HEK293 (cell line): ENCODE measurements at regions not wholly inside any gene's neighbourhood (a gene's known extent, or its start where the extent isn't known, plus 50 kb on each side); places are given as distances from the start of the nearest gene placed in this dataset.

ENCODE experiments used
- CTCF ChIA-PET: fragments of 350-600 bp; formaldehyde crosslinking; extraction: SDS; loops from one replicate; lab custom pipeline; 2021; ENCODE audit warnings: antibody characterized with exemption; lab: Yijun Ruan, JAX
- POLR2A ChIA-PET: fragments of 300-600 bp; formaldehyde crosslinking; extraction: SDS; loops from one replicate; lab custom pipeline; 2020; ENCODE audit warnings: antibody characterized with exemption, inconsistent platforms; lab: Yijun Ruan, JAX
- H3K27ac ChIP-seq: fragments of 200-500 bp; sonication (Bioruptor generic); 2 replicates; pipeline ENCODE4 v1.5.1; 2014; ENCODE audit warnings: low read depth, low read length, control low read depth, inconsistent platforms; ENCODE audit errors: extremely low read depth
- H3K36me3 ChIP-seq, 2 experiments: fragments of 200-500 bp in 1 of 2; sonication (Bioruptor generic) in 1 of 2; 1 replicate in 1 of 2; 2 replicates in 1 of 2; pipeline ENCODE4 v1.5.1; 2014 to 2017; ENCODE audit warnings: inconsistent platforms in 2 of 2, low read length in 2 of 2; ENCODE audit not compliant: control insufficient read depth in 2 of 2, insufficient read depth in 1 of 2
- H3K4me1 ChIP-seq: fragments of 200-500 bp; sonication (Bioruptor generic); 2 replicates; pipeline ENCODE4 v1.5.1; 2014; ENCODE audit warnings: mild to moderate bottlenecking, low read length, inconsistent platforms; ENCODE audit not compliant: control insufficient read depth, insufficient read depth
- H3K4me3 ChIP-seq: 2 replicates; pipeline ENCODE4 v1.5.1; 2011; ENCODE audit warnings: low read depth, mild to moderate bottlenecking, control low read depth, low read length, moderate library complexity
- H3K9me3 ChIP-seq: fragments of 200-500 bp; sonication (Bioruptor generic); 2 replicates; pipeline ENCODE4 v1.5.1; 2014; ENCODE audit warnings: low read depth, low read length, inconsistent platforms; ENCODE audit not compliant: control insufficient read depth, insufficient read depth
- EGR2 ChIP-seq: fragments of 450-650 bp; formaldehyde crosslinking; IDR thresholded peaks from 2 replicates; pipeline ENCODE4 v1.5.1; 2016; ENCODE audit warnings: low read depth, missing biosample characterization, missing genetic modification characterization
- FEZF1 ChIP-seq: fragments of 450-650 bp; formaldehyde crosslinking; IDR thresholded peaks from 2 replicates; pipeline ENCODE4 v1.5.1; 2016; ENCODE audit warnings: missing biosample characterization, missing genetic modification characterization
- GLIS2 ChIP-seq: fragments of 450-650 bp; formaldehyde crosslinking; IDR thresholded peaks from 2 replicates; pipeline ENCODE4 v1.5.1; 2016; ENCODE audit warnings: missing biosample characterization, missing genetic modification characterization
- MYNN ChIP-seq: fragments of 450-650 bp; formaldehyde crosslinking; IDR thresholded peaks from 2 replicates; pipeline ENCODE4 v1.5.1; 2016; ENCODE audit warnings: missing biosample characterization, missing genetic modification characterization, borderline replicate concordance
- RBAK ChIP-seq: fragments of 450-650 bp; formaldehyde crosslinking; IDR thresholded peaks from 2 replicates; pipeline ENCODE4 v1.5.1; 2016; ENCODE audit warnings: missing biosample characterization, missing genetic modification characterization
- TRIM28 ChIP-seq: IDR thresholded peaks from 2 replicates; pipeline ENCODE4 v1.6.1; 2011; ENCODE audit warnings: low read length, control low read depth, borderline replicate concordance
- WT1 ChIP-seq: fragments of 450-650 bp; formaldehyde crosslinking; IDR thresholded peaks from 2 replicates; pipeline ENCODE4 v1.5.1; 2016; ENCODE audit warnings: missing biosample characterization, missing genetic modification characterization
- ZFP3 ChIP-seq: fragments of 450-650 bp; formaldehyde crosslinking; IDR thresholded peaks from 2 replicates; pipeline ENCODE4 v1.5.1; 2016; ENCODE audit warnings: low read depth, missing biosample characterization, missing genetic modification characterization
- ZNF114 ChIP-seq: fragments of 450-650 bp; formaldehyde crosslinking; IDR thresholded peaks from 2 replicates; pipeline ENCODE4 v1.5.0; 2017; ENCODE audit warnings: missing biosample characterization, missing genetic modification characterization
- ZNF121 ChIP-seq: fragments of 450-650 bp; formaldehyde crosslinking; IDR thresholded peaks from 2 replicates; pipeline ENCODE4 v1.5.1; 2016; ENCODE audit warnings: missing biosample characterization, missing genetic modification characterization
- ZNF175 ChIP-seq: fragments of 450-650 bp; formaldehyde crosslinking; IDR thresholded peaks from 2 replicates; pipeline ENCODE4 v1.5.1; 2016; ENCODE audit warnings: missing biosample characterization, missing genetic modification characterization
- ZNF223 ChIP-seq: fragments of 450-650 bp; formaldehyde crosslinking; IDR thresholded peaks from 2 replicates; pipeline ENCODE4 v1.5.1; 2016; ENCODE audit warnings: missing biosample characterization, missing genetic modification characterization
- ZNF23 ChIP-seq: fragments of 450-650 bp; formaldehyde crosslinking; IDR thresholded peaks from 2 replicates; pipeline ENCODE4 v1.5.1; 2016; ENCODE audit warnings: missing biosample characterization, missing genetic modification characterization, borderline replicate concordance
- ZNF350 ChIP-seq: fragments of 450-650 bp; formaldehyde crosslinking; IDR thresholded peaks from 2 replicates; pipeline ENCODE4 v1.5.0; 2017; ENCODE audit warnings: missing biosample characterization, mild to moderate bottlenecking, missing genetic modification characterization
- ZNF37A ChIP-seq: fragments of 450-650 bp; IDR thresholded peaks from 2 replicates; pipeline ENCODE4 v1.5.1; 2018; ENCODE audit warnings: missing biosample characterization, missing genetic modification characterization
- ZNF394 ChIP-seq: fragments of 450-650 bp; formaldehyde crosslinking; IDR thresholded peaks from 2 replicates; pipeline ENCODE4 v1.5.1; 2016; ENCODE audit warnings: missing biosample characterization, missing genetic modification characterization, mild to moderate bottlenecking, moderate library complexity, borderline replicate concordance
- ZNF398 ChIP-seq: fragments of 450-650 bp; formaldehyde crosslinking; IDR thresholded peaks from 2 replicates; pipeline ENCODE4 v1.5.1; 2017; ENCODE audit warnings: missing biosample characterization, missing genetic modification characterization
- ZNF473 ChIP-seq: fragments of 450-650 bp; formaldehyde crosslinking; IDR thresholded peaks from 2 replicates; pipeline ENCODE4 v1.5.1; 2017; ENCODE audit warnings: missing biosample characterization, missing genetic modification characterization
- ZNF596 ChIP-seq: fragments of 450-650 bp; IDR thresholded peaks from 2 replicates; pipeline ENCODE4 v1.5.0; 2018; ENCODE audit warnings: missing biosample characterization, mild to moderate bottlenecking, missing genetic modification characterization, moderate library complexity
- ZNF629 ChIP-seq: fragments of 450-650 bp; formaldehyde crosslinking; IDR thresholded peaks from 2 replicates; pipeline ENCODE4 v1.5.1; 2017; ENCODE audit warnings: missing biosample characterization, missing genetic modification characterization
- ZNF747 ChIP-seq: fragments of 450-650 bp; formaldehyde crosslinking; IDR thresholded peaks from 2 replicates; pipeline ENCODE4 v1.5.1; 2016; ENCODE audit warnings: missing biosample characterization, missing genetic modification characterization
- ZNF776 ChIP-seq: fragments of 450-650 bp; formaldehyde crosslinking; IDR thresholded peaks from 2 replicates; pipeline ENCODE4 v1.5.0; 2017; ENCODE audit warnings: missing biosample characterization, missing genetic modification characterization, borderline replicate concordance
- ZNF792 ChIP-seq: fragments of 450-650 bp; formaldehyde crosslinking; IDR thresholded peaks from 2 replicates; pipeline ENCODE4 v1.5.1; 2016; ENCODE audit warnings: missing biosample characterization, missing genetic modification characterization
- ZNF830 ChIP-seq: fragments of 450-650 bp; IDR thresholded peaks from 2 replicates; pipeline ENCODE4 v1.5.0; 2018; ENCODE audit warnings: missing biosample characterization, missing genetic modification characterization, low read depth, mild to moderate bottlenecking, moderate library complexity
- ZNF843 ChIP-seq: fragments of 450-650 bp; formaldehyde crosslinking; IDR thresholded peaks from 2 replicates; pipeline ENCODE4 v1.5.1; 2016; ENCODE audit warnings: missing biosample characterization, missing genetic modification characterization
- TF ChIP-seq, protein P1 (sequence below): fragments of 450-650 bp; formaldehyde crosslinking; IDR thresholded peaks from 2 replicates; pipeline ENCODE4 v1.5.1; 2016; ENCODE audit warnings: missing biosample characterization, missing genetic modification characterization
- TF ChIP-seq, protein P2 (sequence below): fragments of 450-650 bp; formaldehyde crosslinking; IDR thresholded peaks from 2 replicates; pipeline ENCODE4 v1.5.1; 2017; ENCODE audit warnings: missing biosample characterization, missing genetic modification characterization

GRCh38 chr6:97850458-97851212 is 567.6 kb upstream of the MMS22L start:
- ChIA-PET CTCF (no interaction called here), POLR2A (no interaction called here)
- no peaks in the 10 kb centered on the region for H3K36me3 ChIP-seq
- no peak overlapping the region for H3K27ac ChIP-seq
- TF ChIP-seq TRIM28, result peak; percentile 51; the same call in 1 of the 2 replicates
- no peak for TF ChIP-seq ZFP3
- no peaks in the 10 kb centered on the region for H3K9me3 ChIP-seq
- H3K4me1 ChIP-seq, result peaks cover 4% of the 10 kb centered on the region; the same call in 1 of the 2 replicates
- peak overlapping the region; percentile 13 for H3K4me3 ChIP-seq

DNA sequence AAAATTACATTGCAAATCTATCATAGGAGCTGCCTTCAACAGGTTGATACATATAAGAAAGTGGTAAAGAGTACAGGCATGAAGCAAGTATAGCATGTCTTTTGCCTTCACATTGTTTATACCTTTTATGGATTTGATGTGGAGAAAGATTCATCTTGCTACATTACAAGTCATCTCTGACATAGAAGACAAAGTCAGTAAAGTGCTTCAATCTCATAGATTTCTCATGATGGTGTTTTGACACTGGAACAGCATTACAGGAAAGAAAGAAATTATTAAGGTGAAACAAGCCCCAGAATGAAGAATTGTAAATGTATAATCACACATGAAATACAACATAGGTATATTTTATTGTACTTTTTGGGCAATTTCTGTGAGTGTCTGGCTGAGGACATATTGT is 580.7 kb upstream of the MMS22L start:
- no peaks in the 10 kb centered on the region for H3K36me3 ChIP-seq
- ChIA-PET POLR2A (no interaction called here), CTCF (interaction anchor here (0.7 kb wide), 1 partner anchor 135 kb away, joined by 6 read pairs; no protein-coding TSS in a partner anchor)
- no peaks in the 10 kb centered on the region for H3K9me3 ChIP-seq
- no peaks in the 10 kb centered on the region for H3K4me1 ChIP-seq
- no peak overlapping the region for H3K27ac ChIP-seq
- TF ChIP-seq ZNF843 (tag by site-specific recombination) (no peak), ZNF747 (tag by site-specific recombination) (no peak), ZNF223 (tag by site-specific recombination) (no peak), FEZF1 (no peak), ZNF394 (tag by site-specific recombination) (no peak), ZNF629 (tag by site-specific recombination) (no peak), GLIS2 (tag by site-specific recombination) (no peak), EGR2 (tag by site-specific recombination) (no peak), ZNF23 (tag by site-specific recombination) (no peak), ZNF473 (no peak), MYNN (tag by site-specific recombination) (no peak), ZNF596 (no peak), ZNF175 (tag by site-specific recombination) (no peak), ZNF776 (tag by site-specific recombination) (no peak), ZNF350 (tag by site-specific recombination) (no peak)
- TF ChIP-seq, protein P1, sequence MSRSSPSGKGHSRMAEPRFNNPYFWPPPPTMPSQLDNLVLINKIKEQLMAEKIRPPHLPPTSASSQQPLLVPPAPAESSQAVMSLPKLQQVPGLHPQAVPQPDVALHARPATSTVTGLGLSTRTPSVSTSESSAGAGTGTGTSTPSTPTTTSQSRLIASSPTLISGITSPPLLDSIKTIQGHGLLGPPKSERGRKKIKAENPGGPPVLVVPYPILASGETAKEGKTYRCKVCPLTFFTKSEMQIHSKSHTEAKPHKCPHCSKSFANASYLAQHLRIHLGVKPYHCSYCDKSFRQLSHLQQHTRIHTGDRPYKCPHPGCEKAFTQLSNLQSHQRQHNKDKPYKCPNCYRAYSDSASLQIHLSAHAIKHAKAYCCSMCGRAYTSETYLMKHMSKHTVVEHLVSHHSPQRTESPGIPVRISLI (tag by site-specific recombination), result no peak
- H3K4me3 ChIP-seq, result no peak overlapping the region

DNA sequence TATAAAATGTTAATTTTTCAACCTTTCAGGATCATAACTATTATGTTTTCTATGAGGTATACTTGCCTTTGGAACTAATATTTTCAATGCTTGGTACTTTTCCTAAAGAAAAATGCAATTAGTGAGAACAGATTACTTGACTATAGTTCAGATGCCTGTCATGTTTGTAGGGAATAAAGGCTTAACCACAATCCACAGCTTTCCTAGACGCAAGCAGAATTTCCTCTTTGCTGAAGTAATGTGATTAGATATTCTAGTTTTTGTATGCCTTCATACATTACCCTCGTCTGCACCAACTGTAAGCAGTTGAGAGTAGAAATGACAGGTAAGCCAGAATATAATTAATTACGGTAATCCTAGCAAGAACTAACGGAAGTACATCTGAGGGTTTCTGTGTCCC is 581.4 kb upstream of the MMS22L start:
- H3K27ac ChIP-seq, result no peak overlapping the region
- no peaks in the 10 kb centered on the region for H3K9me3 ChIP-seq
- no peaks in the 10 kb centered on the region for H3K4me1 ChIP-seq
- CTCF ChIA-PET, result interaction anchor here (0.6 kb wide), 1 partner anchor 15 kb away, joined by 4 read pairs; no protein-coding TSS in a partner anchor
- H3K4me3 ChIP-seq, result no peak overlapping the region
- H3K36me3 ChIP-seq, result no peaks in the 10 kb centered on the region
- POLR2A ChIA-PET, result no interaction called here
- no peak for TF ChIP-seq ZNF792 (tag by site-specific recombination)
- TF ChIP-seq, protein P2, sequence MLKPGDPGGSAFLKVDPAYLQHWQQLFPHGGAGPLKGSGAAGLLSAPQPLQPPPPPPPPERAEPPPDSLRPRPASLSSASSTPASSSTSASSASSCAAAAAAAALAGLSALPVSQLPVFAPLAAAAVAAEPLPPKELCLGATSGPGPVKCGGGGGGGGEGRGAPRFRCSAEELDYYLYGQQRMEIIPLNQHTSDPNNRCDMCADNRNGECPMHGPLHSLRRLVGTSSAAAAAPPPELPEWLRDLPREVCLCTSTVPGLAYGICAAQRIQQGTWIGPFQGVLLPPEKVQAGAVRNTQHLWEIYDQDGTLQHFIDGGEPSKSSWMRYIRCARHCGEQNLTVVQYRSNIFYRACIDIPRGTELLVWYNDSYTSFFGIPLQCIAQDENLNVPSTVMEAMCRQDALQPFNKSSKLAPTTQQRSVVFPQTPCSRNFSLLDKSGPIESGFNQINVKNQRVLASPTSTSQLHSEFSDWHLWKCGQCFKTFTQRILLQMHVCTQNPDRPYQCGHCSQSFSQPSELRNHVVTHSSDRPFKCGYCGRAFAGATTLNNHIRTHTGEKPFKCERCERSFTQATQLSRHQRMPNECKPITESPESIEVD (tag by site-specific recombination), result no peak
- TF ChIP-seq ZNF37A (tag by site-specific recombination), result no peak
- no peak for TF ChIP-seq GLIS2 (tag by site-specific recombination)
- no peak for TF ChIP-seq ZNF398 (tag by site-specific recombination)
- TF ChIP-seq ZNF843 (tag by site-specific recombination), result no peak
- no peak for TF ChIP-seq WT1 (tag by site-specific recombination)
- no peak for TF ChIP-seq ZNF121 (tag by site-specific recombination)
- TF ChIP-seq ZNF830 (tag by site-specific recombination), result no peak
- no peak for TF ChIP-seq RBAK
- TF ChIP-seq ZNF114, result no peak
